ENCODE measurements at regions not wholly inside any gene's neighbourhood (a gene's known extent, or its start where the extent isn't known, plus 50 kb on each side); places are given as distances from the start of the nearest gene placed in this dataset.

- no peak for TF ChIP-seq CTCF (IDR thresholded peaks at IDR 0.05)
- no peak for TF ChIP-seq BHLHE40 (IDR thresholded peaks at IDR 0.05; ENCODE audit: low read depth, low read length)
- no peak for TF ChIP-seq RFX5 (IDR thresholded peaks at IDR 0.05)
- TF ChIP-seq ZC3H11A (IDR thresholded peaks at IDR 0.05): no peak
- TF ChIP-seq MAZ (IDR thresholded peaks at IDR 0.05; ENCODE audit: borderline replicate concordance, low read depth, low read length): no peak
- TF ChIP-seq EHMT2 (IDR thresholded peaks at IDR 0.05; ENCODE audit: low read depth): no peak
- TF ChIP-seq RAD21 (conservative IDR thresholded peaks at IDR 0.05 in 1 of 2, IDR thresholded peaks at IDR 0.05 in 1 of 2): no peak
These were observed 353.7 kb upstream of the SEMA6D start for GRCh38 chr15:47363653-47364052.

All from A549 (cell line).